Spinal cord (tissue), 9 donors: ENCODE measurements at regions not wholly inside any gene's neighbourhood (a gene's known extent, or its start where the extent isn't known, plus 50 kb on each side); places are given as distances from the start of the nearest gene placed in this dataset.
"Not testable (repeated sequence)": the region's sequence is repeated elsewhere in the genome, so short reads cannot be mapped to it uniquely, and the experiment has no call there.

Experiments
- DNase-seq, 6 donors: peaks; one replicate each; pipeline versions ENCODE4 v3.0.0 to v3.0.0-alpha.2; 2013 to 2015; ENCODE audit warnings: low spot score in 6 of 6, low read depth in 4 of 6
- H3K27ac ChIP-seq: one replicate; pipeline ENCODE4 v1.5.1; 2013; ENCODE audit warnings: low read depth, low read length, control low read depth
- H3K27me3 ChIP-seq: one replicate; pipeline ENCODE4 v1.6.1; 2013; ENCODE audit warnings: low read length; ENCODE audit not compliant: control insufficient read depth, insufficient read depth
- H3K36me3 ChIP-seq: one replicate; pipeline ENCODE4 v1.6.1; 2013; ENCODE audit warnings: low read length; ENCODE audit not compliant: control insufficient read depth, insufficient read depth
- H3K4me1 ChIP-seq: one replicate; pipeline ENCODE4 v1.6.1; 2013; ENCODE audit warnings: low read length; ENCODE audit not compliant: control insufficient read depth, insufficient read depth
- H3K4me3 ChIP-seq: one replicate; pipeline ENCODE4 v1.5.1; 2013; ENCODE audit warnings: low read depth, low read length, control low read depth
- H3K9me3 ChIP-seq: one replicate; pipeline ENCODE4 v1.6.1; 2013; ENCODE audit warnings: low read length; ENCODE audit not compliant: control insufficient read depth, insufficient read depth
- WGBS: methylation state at CpG from one replicate; pipeline ENCODE4 v1.1.5; 2013; ENCODE audit warnings: missing lambda C conversion rate; ENCODE audit not compliant: insufficient coverage; 5-methylcytosine and 5-hydroxymethylcytosine counted together
- donor health status: healthy.

- no peaks in the 10 kb centered on the region for H3K36me3 ChIP-seq
- no peaks in the 10 kb centered on the region for H3K4me1 ChIP-seq
- no CpG with 5 or more reads among the region's 4 CpGs for WGBS
- H3K4me3 ChIP-seq, result no peak overlapping the region
- no peaks in the 10 kb centered on the region for H3K27me3 ChIP-seq
- H3K27ac ChIP-seq, result no peak overlapping the region
- no peak for DNase-seq
- H3K9me3 ChIP-seq, result no peaks in the 10 kb centered on the region
Measured at GRCh38 chr3:174466471-174467054, 392.6 kb upstream of the NAALADL2 start.

- Histone ChIP-seq H3K4me1 (no peaks in the 10 kb centered on the region), H3K9me3 (no peaks in the 10 kb centered on the region), H3K27ac (no peak overlapping the region), H3K4me3 (no peak overlapping the region), H3K36me3 (no peaks in the 10 kb centered on the region), H3K27me3 (no peaks in the 10 kb centered on the region)
- peak in 1 of 6 donors; percentile 11 for DNase-seq
- no CpG with 5 or more reads among the region's 1 CpG for WGBS
Measured at GRCh38 chr3:174477491-174477890, 381.6 kb upstream of the NAALADL2 start.

GRCh38 chr3:174480767-174481166 is 378.4 kb upstream of the NAALADL2 start:
- Histone ChIP-seq H3K4me1 (no peaks in the 10 kb centered on the region), H3K9me3 (no peaks in the 10 kb centered on the region), H3K27me3 (no peaks in the 10 kb centered on the region), H3K4me3 (no peak overlapping the region), H3K36me3 (no peaks in the 10 kb centered on the region), H3K27ac (no peak overlapping the region)
- no peak for DNase-seq
- WGBS, result 95% methylated on average over 2 of the region's 2 CpGs

DNA sequence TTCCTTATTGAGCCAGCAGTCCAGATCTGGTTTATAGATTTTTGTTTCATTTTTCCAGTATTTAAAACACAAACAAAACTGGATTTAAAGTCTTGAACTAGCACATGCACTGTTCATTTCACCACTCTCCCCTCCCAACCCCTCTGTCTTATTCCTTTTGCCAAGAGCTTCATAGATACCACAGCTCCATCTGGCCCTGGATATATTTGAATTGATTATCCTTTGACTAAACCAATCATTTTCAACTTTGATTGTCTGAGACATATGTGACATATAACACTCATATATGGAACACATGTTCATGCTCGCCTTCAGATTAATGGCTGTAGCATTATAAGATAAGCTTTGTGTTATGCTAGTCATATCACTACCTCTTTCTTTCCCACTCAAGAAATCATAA is 376.6 kb upstream of the NAALADL2 start:
- DNase-seq, result peak in 1 of 6 donors; percentile 78
- H3K27ac ChIP-seq, result no peak overlapping the region
- no peaks in the 10 kb centered on the region for H3K9me3 ChIP-seq
- H3K4me1 ChIP-seq, result no peaks in the 10 kb centered on the region
- WGBS, result no CpG with 5 or more reads among the region's 1 CpG
- no peaks in the 10 kb centered on the region for H3K36me3 ChIP-seq
- H3K27me3 ChIP-seq, result no peaks in the 10 kb centered on the region
- no peak overlapping the region for H3K4me3 ChIP-seq

DNA sequence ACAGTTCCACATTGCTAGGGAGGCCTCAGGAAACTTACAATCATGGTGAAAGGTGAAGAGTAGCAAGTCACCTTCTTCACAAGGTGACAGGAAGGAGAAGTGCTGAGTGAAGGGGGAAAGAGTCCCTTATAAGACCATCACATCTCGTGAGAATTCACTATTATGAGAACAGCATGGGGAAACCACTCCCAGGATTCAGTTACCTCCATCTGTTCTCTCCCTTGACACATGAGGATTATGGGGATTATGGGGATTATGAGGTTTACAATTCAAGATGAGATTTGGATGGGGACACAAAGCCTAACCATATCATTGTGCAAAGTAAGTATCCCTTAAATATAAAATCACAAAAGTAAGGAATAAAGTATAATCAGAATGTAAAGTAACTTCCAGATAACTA is 375.9 kb upstream of the NAALADL2 start:
- Histone ChIP-seq H3K9me3 (no peaks in the 10 kb centered on the region), H3K27ac (no peak overlapping the region), H3K4me3 (no peak overlapping the region), H3K36me3 (no peaks in the 10 kb centered on the region), H3K4me1 (no peaks in the 10 kb centered on the region), H3K27me3 (no peaks in the 10 kb centered on the region)
- no peak for DNase-seq
- WGBS, result no CpG with 5 or more reads among the region's 1 CpG

- H3K27me3 ChIP-seq, H3K4me1 ChIP-seq, H3K27ac ChIP-seq, H3K36me3 ChIP-seq, H3K4me3 ChIP-seq, DNase-seq, H3K9me3 ChIP-seq: not testable (repeated sequence)
- WGBS, result no CpG with 5 or more reads among the region's 7 CpGs
Measured at GRCh38 chr3:174483856-174484255, 375.3 kb upstream of the NAALADL2 start.

GRCh38 chr3:174488527-174488926 is 370.6 kb upstream of the NAALADL2 start:
- Histone ChIP-seq H3K4me3 (no peak overlapping the region), H3K4me1 (no peaks in the 10 kb centered on the region), H3K27me3 (no peaks in the 10 kb centered on the region), H3K9me3 (peaks cover 2% of the 10 kb centered on the region), H3K36me3 (no peaks in the 10 kb centered on the region), H3K27ac (no peak overlapping the region)
- WGBS, result 100% methylated on average over 1 of the region's 2 CpGs
- DNase-seq, result no peak

- Histone ChIP-seq H3K27me3 (no peaks in the 10 kb centered on the region), H3K9me3 (no peaks in the 10 kb centered on the region), H3K4me1 (no peaks in the 10 kb centered on the region), H3K36me3 (no peaks in the 10 kb centered on the region), H3K27ac (no peak overlapping the region), H3K4me3 (no peak overlapping the region)
- DNase-seq, result peak in 1 of 6 donors; percentile 34
- 18% methylated on average over 2 of the region's 4 CpGs for WGBS
Measured at GRCh38 chr3:174495311-174495710, 363.8 kb upstream of the NAALADL2 start.

DNA sequence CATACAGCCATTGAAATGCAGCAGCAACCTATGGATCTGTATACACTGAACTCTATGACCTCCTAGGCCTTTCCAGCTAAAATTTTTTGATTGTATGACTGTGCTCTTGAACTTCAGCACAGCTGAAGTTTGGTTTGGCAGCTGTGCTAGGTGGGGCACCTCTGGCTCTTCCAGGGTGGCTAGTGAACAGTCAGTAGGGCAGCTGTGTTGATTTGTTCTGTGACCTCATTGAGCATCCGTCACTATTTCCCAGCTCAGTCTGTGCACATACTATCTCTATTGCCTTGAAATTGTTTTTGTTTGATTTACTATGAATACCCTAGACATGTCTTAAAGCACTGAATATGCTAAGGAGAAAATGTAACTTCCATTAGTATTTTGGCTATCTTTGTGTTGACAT is 363.2 kb upstream of the NAALADL2 start:
- WGBS, result no CpG with 5 or more reads among the region's 1 CpG
- no peaks in the 10 kb centered on the region for H3K36me3 ChIP-seq
- no peaks in the 10 kb centered on the region for H3K4me1 ChIP-seq
- H3K9me3 ChIP-seq, result no peaks in the 10 kb centered on the region
- H3K27ac ChIP-seq, result no peak overlapping the region
- no peaks in the 10 kb centered on the region for H3K27me3 ChIP-seq
- DNase-seq, result no peak
- H3K4me3 ChIP-seq, result no peak overlapping the region

GRCh38 chr3:174498638-174499037 is 360.5 kb upstream of the NAALADL2 start:
- H3K4me1 ChIP-seq, result no peaks in the 10 kb centered on the region
- no peaks in the 10 kb centered on the region for H3K36me3 ChIP-seq
- no peak overlapping the region for H3K27ac ChIP-seq
- no peaks in the 10 kb centered on the region for H3K9me3 ChIP-seq
- no peak for DNase-seq
- no CpG with 5 or more reads among the region's 2 CpGs for WGBS
- H3K27me3 ChIP-seq, result no peaks in the 10 kb centered on the region
- no peak overlapping the region for H3K4me3 ChIP-seq
